Mammary epithelial cell (primary cell): ENCODE measurements at regions not wholly inside any gene's neighbourhood (a gene's known extent, or its start where the extent isn't known, plus 50 kb on each side); places are given as distances from the start of the nearest gene placed in this dataset.

Experiments
- EZH2 ChIP-seq: IDR thresholded peaks from 2 replicates; pipeline ENCODE4 v1.6.1; 2012; ENCODE audit warnings: low read length, inconsistent platforms, borderline replicate concordance
- TF ChIP-seq, protein P1 (sequence below), 2 donors: IDR thresholded peaks in 1 of 2; conservative IDR thresholded peaks in 1 of 2; 2 replicates each; pipeline ENCODE4 v1.5.1; 2011 to 2012; ENCODE audit warnings: inconsistent platforms in 2 of 2, low read length in 2 of 2, mild to moderate bottlenecking in 2 of 2, control low read depth in 1 of 2, low read depth in 1 of 2; ENCODE audit not compliant: insufficient read depth in 1 of 2; ENCODE audit errors: extremely low read depth in 1 of 2

DNA sequence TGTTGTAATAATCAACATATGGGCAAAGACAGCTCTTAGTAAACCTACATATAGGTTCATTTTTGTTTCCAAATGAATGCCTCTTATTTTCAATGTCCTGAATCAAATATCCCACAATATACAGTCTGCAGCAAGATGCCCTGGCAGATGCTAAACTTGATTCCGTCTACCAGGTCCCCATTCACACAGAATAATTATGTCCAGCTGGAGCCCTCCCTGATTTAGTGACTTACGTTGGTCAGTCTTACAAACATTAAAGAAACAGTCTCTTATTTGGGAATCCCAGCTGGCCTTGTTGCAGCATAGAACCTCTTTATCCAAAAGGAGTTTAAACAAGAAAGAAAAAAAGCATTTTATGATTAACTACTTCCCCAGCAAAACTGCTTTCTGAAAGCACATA, 82.7 kb upstream of the BMP4 start:
- TF ChIP-seq EZH2 = no peak
- TF ChIP-seq, protein P1, sequence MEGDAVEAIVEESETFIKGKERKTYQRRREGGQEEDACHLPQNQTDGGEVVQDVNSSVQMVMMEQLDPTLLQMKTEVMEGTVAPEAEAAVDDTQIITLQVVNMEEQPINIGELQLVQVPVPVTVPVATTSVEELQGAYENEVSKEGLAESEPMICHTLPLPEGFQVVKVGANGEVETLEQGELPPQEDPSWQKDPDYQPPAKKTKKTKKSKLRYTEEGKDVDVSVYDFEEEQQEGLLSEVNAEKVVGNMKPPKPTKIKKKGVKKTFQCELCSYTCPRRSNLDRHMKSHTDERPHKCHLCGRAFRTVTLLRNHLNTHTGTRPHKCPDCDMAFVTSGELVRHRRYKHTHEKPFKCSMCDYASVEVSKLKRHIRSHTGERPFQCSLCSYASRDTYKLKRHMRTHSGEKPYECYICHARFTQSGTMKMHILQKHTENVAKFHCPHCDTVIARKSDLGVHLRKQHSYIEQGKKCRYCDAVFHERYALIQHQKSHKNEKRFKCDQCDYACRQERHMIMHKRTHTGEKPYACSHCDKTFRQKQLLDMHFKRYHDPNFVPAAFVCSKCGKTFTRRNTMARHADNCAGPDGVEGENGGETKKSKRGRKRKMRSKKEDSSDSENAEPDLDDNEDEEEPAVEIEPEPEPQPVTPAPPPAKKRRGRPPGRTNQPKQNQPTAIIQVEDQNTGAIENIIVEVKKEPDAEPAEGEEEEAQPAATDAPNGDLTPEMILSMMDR (conservative IDR thresholded peaks at IDR 0.05 in 1 of 2, IDR thresholded peaks at IDR 0.05 in 1 of 2; ENCODE audit: extremely low read depth in 1 of 2, insufficient read depth in 1 of 2, low read depth in 1 of 2, low read length in 2 of 2) = no peak
